Stimulated activated CD8-positive, alpha-beta memory T cell treated with anti-CD3 and anti-CD28 coated beads, Interleukin-4, amount 100 ng/mL, for 48 hours (primary cell): ENCODE measurements at regions not wholly inside any gene's neighbourhood (a gene's known extent, or its start where the extent isn't known, plus 50 kb on each side); places are given as distances from the start of the nearest gene placed in this dataset.
"Not testable (repeated sequence)": the region's sequence is repeated elsewhere in the genome, so short reads cannot be mapped to it uniquely, and the experiment has no call there.

Source experiments
- DNase-seq: peaks from one replicate; pipeline ENCODE4 v3.0.0-alpha.2; 2020

GRCh38 chr4:188678691-188679090 is 539.5 kb downstream of the TRIML1 start:
- not testable (repeated sequence) for DNase-seq

GRCh38 chr4:188680004-188680666 is 540.9 kb downstream of the TRIML1 start:
- DNase-seq = no peak

GRCh38 chr4:188680667-188681063 is 541.4 kb downstream of the TRIML1 start:
- DNase-seq = no peak

DNA sequence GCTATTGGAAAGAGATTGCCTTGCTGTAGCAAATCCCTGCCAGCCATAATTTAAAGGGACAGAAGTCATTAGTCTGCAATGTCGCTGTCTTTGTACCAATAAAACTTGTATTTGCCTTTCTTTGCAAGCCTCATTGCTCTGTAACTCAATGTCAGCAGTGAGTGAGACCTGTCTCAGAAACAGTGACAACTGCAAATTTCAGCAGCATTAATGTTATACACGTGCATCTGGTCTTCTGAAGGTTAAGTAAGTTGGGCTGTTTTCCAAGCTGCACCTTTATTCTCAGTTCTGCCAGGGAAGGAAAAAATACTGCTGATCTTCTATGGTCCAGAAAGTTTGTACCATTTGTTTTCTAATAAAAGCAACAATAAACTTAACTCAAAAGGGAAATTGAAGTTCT is 543.1 kb downstream of the TRIML1 start:
- no peak for DNase-seq

DNA sequence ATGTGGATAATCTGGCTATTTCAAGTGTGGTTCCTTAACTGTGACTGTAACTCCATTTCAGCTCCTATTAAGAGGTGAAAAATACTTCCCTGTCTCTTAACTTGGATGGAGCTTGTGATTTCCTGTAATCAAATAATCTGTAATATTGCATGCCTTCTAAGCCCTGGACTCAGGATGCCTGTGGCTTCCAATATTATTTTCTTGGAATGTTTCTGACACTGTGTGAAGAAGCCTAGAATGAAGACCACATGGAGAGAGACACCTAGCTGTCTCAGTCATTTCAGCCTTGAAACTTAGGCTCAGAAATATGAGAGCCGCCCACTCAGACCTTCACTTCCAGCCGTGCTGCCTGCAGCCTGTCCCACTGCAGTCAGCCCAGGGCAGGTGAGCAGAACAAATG is 544.3 kb downstream of the TRIML1 start:
- DNase-seq = no peak

- no peak for DNase-seq
Measured at GRCh38 chr4:188688956-188689355, 549.7 kb downstream of the TRIML1 start.

- DNase-seq = no peak
Measured at GRCh38 chr4:188691811-188692210, 552.6 kb downstream of the TRIML1 start.

DNA sequence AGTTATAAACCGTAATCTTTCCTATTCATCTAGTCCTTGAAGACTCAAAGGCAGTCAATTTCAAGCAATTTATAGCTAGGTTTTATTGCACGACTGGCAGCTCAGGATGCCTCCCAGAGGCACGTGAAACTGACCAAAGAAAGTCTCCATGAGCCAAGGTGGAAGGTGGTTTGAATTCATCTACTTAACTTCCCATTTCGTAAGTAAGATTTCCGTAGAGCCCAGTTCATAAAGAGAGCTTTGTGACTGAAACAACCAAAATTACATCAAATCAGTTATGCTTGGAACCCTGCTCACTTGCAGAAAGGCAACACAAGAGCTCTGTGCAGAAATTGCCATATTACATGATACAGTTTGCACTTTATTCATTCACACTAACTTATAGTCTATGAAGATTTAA is 556.0 kb downstream of the TRIML1 start:
- no peak for DNase-seq

- DNase-seq = no peak
Measured at GRCh38 chr4:188697243-188697642, 558.0 kb downstream of the TRIML1 start.

- no peak for DNase-seq
Measured at GRCh38 chr4:188701952-188702351, 562.7 kb downstream of the TRIML1 start.

GRCh38 chr4:188704288-188704687 is 565.0 kb downstream of the TRIML1 start:
- no peak for DNase-seq

- DNase-seq = no peak
Measured at GRCh38 chr4:188707036-188707435, 567.8 kb downstream of the TRIML1 start.

- DNase-seq = no peak
Measured at GRCh38 chr4:188714501-188714900, 575.3 kb downstream of the TRIML1 start.

DNA sequence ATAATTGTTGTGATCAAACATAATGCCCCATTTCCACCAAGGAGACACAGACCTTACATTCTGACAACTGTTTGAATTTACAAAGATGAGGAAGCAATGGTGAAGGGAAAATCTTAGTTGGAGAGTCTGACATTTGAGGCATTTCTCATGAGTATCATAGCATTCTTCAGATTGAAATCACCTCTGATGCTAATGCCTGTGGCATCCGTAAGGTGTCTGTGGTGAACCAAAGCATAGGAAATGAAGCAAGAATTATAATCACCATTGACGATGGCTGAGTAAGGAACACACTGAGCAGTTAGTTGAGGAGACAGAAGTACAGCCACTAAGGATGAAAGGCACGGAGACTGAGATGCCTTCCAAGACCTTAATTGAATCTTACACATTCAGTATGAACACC is 575.7 kb downstream of the TRIML1 start:
- DNase-seq = no peak

DNA sequence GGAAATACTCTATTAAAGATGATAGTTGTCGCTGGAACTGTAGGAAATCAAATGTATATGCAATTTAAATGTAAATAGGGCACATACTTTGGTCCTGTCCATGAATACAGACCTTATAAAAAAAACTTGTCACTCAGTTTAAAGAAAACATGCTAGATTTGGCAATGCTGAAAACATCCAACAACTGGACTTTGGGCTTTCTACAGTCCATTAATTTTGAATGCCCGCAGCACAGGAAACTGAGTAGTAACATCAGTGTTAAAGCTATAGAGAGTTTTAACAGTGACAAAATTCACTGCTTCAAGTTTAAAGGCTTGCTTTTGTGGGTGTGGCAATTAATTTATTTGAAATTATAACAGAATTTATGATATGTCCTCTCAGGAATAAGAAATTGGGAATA is 578.4 kb downstream of the TRIML1 start:
- DNase-seq = no peak

GRCh38 chr4:188719794-188720193 is 580.6 kb downstream of the TRIML1 start:
- no peak for DNase-seq

- no peak for DNase-seq
Measured at GRCh38 chr4:188722911-188723310, 583.7 kb downstream of the TRIML1 start.

GRCh38 chr4:188727746-188728145 is 588.5 kb downstream of the TRIML1 start:
- no peak for DNase-seq

- no peak for DNase-seq
Measured at GRCh38 chr4:188728359-188728758, 589.1 kb downstream of the TRIML1 start.

DNA sequence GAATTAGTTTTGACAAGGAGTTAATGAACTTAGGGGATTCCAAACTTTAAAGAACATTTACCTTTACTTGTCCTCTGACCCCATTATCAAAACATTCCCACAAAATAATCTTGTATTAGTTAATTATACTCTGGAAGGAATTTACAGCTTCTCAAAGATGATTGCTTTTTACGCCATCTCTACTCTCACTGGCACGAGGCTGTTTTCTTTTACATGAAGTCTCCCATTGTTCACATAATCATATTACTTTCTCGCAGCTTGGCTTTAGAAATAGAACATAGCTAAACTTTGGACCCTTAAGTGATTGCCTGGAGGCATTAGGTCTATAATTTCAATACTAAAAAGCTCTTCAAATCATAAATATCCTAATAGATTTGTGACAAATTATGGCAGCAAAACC is 592.9 kb downstream of the TRIML1 start:
- DNase-seq = no peak

DNA sequence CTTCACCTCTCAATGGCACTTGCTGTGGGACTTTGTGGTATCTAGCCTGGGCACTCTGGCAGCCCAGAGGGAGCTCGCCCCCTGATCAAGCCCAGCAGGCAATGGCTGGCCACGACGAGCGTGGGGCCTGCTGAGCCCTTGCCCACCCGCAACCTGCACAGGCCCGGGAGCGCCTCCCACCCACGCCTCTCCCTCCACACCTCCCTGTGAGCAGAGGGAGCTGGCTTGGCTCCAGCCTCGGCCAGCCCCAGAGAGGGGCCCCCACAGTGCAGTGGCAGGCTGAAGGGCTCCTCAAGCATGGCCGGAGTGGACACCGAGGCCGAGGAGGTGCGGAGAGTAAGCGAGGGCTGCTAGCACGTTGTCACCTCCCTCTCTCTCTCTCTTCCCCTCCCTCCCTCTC is 595.8 kb downstream of the TRIML1 start:
- no peak for DNase-seq

DNA sequence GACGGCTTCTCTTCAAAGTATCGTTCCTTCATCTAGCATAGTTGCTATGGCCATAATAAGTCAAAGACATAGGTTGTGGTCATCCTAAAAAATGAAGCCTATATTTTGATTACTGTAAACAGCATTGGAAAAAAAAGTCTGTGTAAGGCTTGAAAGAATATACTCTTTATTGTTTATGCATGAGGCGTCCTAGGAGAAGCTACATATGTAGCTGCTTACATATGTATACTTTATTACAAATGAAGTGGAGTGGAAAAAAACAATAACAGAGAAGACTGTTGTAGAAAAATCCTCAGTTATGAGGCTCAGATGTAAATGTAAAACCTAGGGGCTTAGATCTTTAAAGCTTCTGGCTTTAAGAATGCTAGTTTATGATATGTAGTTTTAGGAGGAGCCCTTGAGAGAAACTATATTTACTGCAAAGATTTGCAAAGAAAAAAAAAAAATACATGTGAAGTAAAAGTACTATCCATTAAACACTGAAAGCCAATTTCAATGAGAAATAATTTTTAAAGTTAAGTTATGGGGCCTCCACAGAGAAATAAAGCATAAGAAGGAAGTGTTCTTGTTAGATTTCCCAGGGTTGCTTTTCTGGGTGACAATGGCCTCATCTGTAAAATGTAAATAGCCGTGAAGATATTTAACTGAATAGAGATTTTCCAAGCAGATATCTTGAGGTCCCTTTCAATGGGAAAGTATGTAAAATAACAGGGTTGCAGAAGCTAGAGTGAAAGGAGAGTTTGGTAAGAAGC is 598.2 kb downstream of the TRIML1 start:
- no peak for DNase-seq

GRCh38 chr4:188738290-188738689 is 599.0 kb downstream of the TRIML1 start:
- not testable (repeated sequence) for DNase-seq

GRCh38 chr4:188740172-188740571 is 600.9 kb downstream of the TRIML1 start:
- DNase-seq = not testable (repeated sequence)

DNA sequence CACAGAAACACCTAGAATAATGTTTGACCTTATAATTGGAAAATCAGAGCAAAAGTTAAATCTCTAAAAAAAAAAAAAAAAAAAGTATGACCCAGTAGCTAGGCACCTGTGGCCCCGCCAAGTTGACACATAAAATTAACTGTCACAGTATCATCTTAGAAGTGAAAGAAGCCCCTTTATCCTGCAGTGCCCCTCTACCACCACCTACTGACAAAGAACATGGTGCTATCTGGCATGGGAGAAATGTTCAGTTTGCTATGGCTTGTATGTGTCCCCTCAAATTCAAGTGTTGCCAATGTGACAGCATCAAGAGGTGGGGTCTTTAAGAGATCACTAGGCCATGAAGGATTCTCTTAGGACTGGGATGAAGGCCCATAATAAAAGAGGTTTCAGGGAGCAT is 601.5 kb downstream of the TRIML1 start:
- not testable (repeated sequence) for DNase-seq
